Stimulated activated memory B cell treated with anti-CD40 and anti-IgM and Interleukin-4, amounts not matched to agents 10 μg/mL and 1 μg/mL and 100 μg/mL, for 72 hours (primary cell): ENCODE measurements at regions not wholly inside any gene's neighbourhood (a gene's known extent, or its start where the extent isn't known, plus 50 kb on each side); places are given as distances from the start of the nearest gene placed in this dataset.
"Not testable (repeated sequence)": the region's sequence is repeated elsewhere in the genome, so short reads cannot be mapped to it uniquely, and the experiment has no call there.

Experiments used
- ATAC-seq: fragments of 150-1000 bp; cut with Tn5 transposase; 2 replicates; pipeline ENCODE4 v1.10.0; 2021
- H3K27ac Mint-ChIP-seq: one replicate; pipeline ENCODE4 v1.8.0; 2022; ENCODE audit warnings: mild to moderate bottlenecking, mixed read lengths
- H3K27me3 Mint-ChIP-seq: one replicate; pipeline ENCODE4 v1.8.0; 2022; ENCODE audit warnings: mixed read lengths
- H3K36me3 Mint-ChIP-seq: one replicate; pipeline ENCODE4 v1.8.0; 2022; ENCODE audit warnings: mixed read lengths
- H3K4me1 Mint-ChIP-seq: one replicate; pipeline ENCODE4 v1.8.0; 2022; ENCODE audit warnings: mixed read lengths
- H3K4me3 Mint-ChIP-seq: one replicate; pipeline ENCODE4 v1.8.0; 2022; ENCODE audit warnings: mild to moderate bottlenecking, moderate library complexity, mixed read lengths
- H3K9me3 Mint-ChIP-seq: one replicate; pipeline ENCODE4 v1.8.0; 2022; ENCODE audit warnings: mixed read lengths

- Mint-ChIP-seq H3K36me3 (no peaks in the 10 kb centered on the region), H3K4me3 (no peak overlapping the region), H3K9me3 (peaks cover 9% of the 10 kb centered on the region), H3K27me3 (no peaks in the 10 kb centered on the region), H3K27ac (no peak overlapping the region), H3K4me1 (no peaks in the 10 kb centered on the region)
- ATAC-seq = no peak
These were observed 534.3 kb upstream of the C16orf82 start for GRCh38 chr16:26532456-26532855.

- no peaks in the 10 kb centered on the region for H3K4me1 Mint-ChIP-seq
These were observed 524.5 kb upstream of the C16orf82 start for GRCh38 chr16:26542198-26542597.

GRCh38 chr16:26546573-26546972 is 520.2 kb upstream of the C16orf82 start:
- Mint-ChIP-seq H3K36me3 (no peaks in the 10 kb centered on the region), H3K27ac (no peak overlapping the region), H3K4me1 (no peaks in the 10 kb centered on the region), H3K27me3 (no peaks in the 10 kb centered on the region), H3K4me3 (no peak overlapping the region), H3K9me3 (peaks cover 4% of the 10 kb centered on the region)
- ATAC-seq = no peak

More at GRCh38 chr16:26542198-26542597, 524.5 kb upstream of the C16orf82 start:
- H3K27ac Mint-ChIP-seq = no peak overlapping the region
- no peaks in the 10 kb centered on the region for H3K36me3 Mint-ChIP-seq
- H3K27me3 Mint-ChIP-seq = no peaks in the 10 kb centered on the region
- no peak overlapping the region for H3K4me3 Mint-ChIP-seq
- no peaks in the 10 kb centered on the region for H3K9me3 Mint-ChIP-seq
- ATAC-seq = no peak

- no peaks in the 10 kb centered on the region for H3K36me3 Mint-ChIP-seq
- no peaks in the 10 kb centered on the region for H3K27me3 Mint-ChIP-seq
- H3K4me1 Mint-ChIP-seq = no peaks in the 10 kb centered on the region
- no peak overlapping the region for H3K4me3 Mint-ChIP-seq
- H3K9me3 Mint-ChIP-seq = peaks cover 4% of the 10 kb centered on the region
- no peak for ATAC-seq
- H3K27ac Mint-ChIP-seq = no peak overlapping the region
These were observed 519.0 kb upstream of the C16orf82 start for GRCh38 chr16:26547681-26548080.

GRCh38 chr16:26550111-26550610 is 516.6 kb upstream of the C16orf82 start:
- H3K4me1 Mint-ChIP-seq = no peaks in the 10 kb centered on the region
- H3K4me3 Mint-ChIP-seq = no peak overlapping the region
- no peaks in the 10 kb centered on the region for H3K27me3 Mint-ChIP-seq
- no peak for ATAC-seq
- no peak overlapping the region for H3K27ac Mint-ChIP-seq
- peaks cover 4% of the 10 kb centered on the region for H3K9me3 Mint-ChIP-seq
- H3K36me3 Mint-ChIP-seq = no peaks in the 10 kb centered on the region

GRCh38 chr16:26554030-26554429 is 512.7 kb upstream of the C16orf82 start:
- Mint-ChIP-seq H3K27me3 (no peaks in the 10 kb centered on the region), H3K9me3 (no peaks in the 10 kb centered on the region), H3K4me3 (no peak overlapping the region), H3K27ac (no peak overlapping the region), H3K4me1 (no peaks in the 10 kb centered on the region), H3K36me3 (no peaks in the 10 kb centered on the region)
- no peak for ATAC-seq

GRCh38 chr16:26561303-26561702 is 505.4 kb upstream of the C16orf82 start:
- H3K27me3 Mint-ChIP-seq = no peaks in the 10 kb centered on the region
- no peaks in the 10 kb centered on the region for H3K4me1 Mint-ChIP-seq
- ATAC-seq = no peak

GRCh38 chr16:26563018-26563417 is 503.7 kb upstream of the C16orf82 start:
- no peak for ATAC-seq
- no peaks in the 10 kb centered on the region for H3K4me1 Mint-ChIP-seq
- no peaks in the 10 kb centered on the region for H3K27me3 Mint-ChIP-seq

More at GRCh38 chr16:26561303-26561702, 505.4 kb upstream of the C16orf82 start:
- Mint-ChIP-seq H3K4me3 (no peak overlapping the region), H3K36me3 (no peaks in the 10 kb centered on the region), H3K27ac (no peak overlapping the region), H3K9me3 (no peaks in the 10 kb centered on the region)

GRCh38 chr16:26567356-26567755 is 499.4 kb upstream of the C16orf82 start:
- H3K4me3 Mint-ChIP-seq = no peak overlapping the region
- no peak for ATAC-seq
- no peaks in the 10 kb centered on the region for H3K36me3 Mint-ChIP-seq
- H3K27ac Mint-ChIP-seq = no peak overlapping the region
- no peaks in the 10 kb centered on the region for H3K9me3 Mint-ChIP-seq
- H3K27me3 Mint-ChIP-seq = no peaks in the 10 kb centered on the region
- no peaks in the 10 kb centered on the region for H3K4me1 Mint-ChIP-seq

More at GRCh38 chr16:26563018-26563417, 503.7 kb upstream of the C16orf82 start:
- Mint-ChIP-seq H3K9me3 (no peaks in the 10 kb centered on the region), H3K27ac (no peak overlapping the region), H3K36me3 (no peaks in the 10 kb centered on the region), H3K4me3 (no peak overlapping the region)

- no peak overlapping the region for H3K27ac Mint-ChIP-seq
- no peaks in the 10 kb centered on the region for H3K4me1 Mint-ChIP-seq
- H3K9me3 Mint-ChIP-seq = no peaks in the 10 kb centered on the region
- no peaks in the 10 kb centered on the region for H3K27me3 Mint-ChIP-seq
- H3K4me3 Mint-ChIP-seq = no peak overlapping the region
- no peak for ATAC-seq
- H3K36me3 Mint-ChIP-seq = no peaks in the 10 kb centered on the region
These were observed 496.9 kb upstream of the C16orf82 start for GRCh38 chr16:26569793-26570192.

GRCh38 chr16:26578748-26579147 is 488.0 kb upstream of the C16orf82 start:
- ATAC-seq = no peak

GRCh38 chr16:26583803-26584202 is 482.9 kb upstream of the C16orf82 start:
- H3K4me1 Mint-ChIP-seq = no peaks in the 10 kb centered on the region
- H3K9me3 Mint-ChIP-seq = peaks cover 14% of the 10 kb centered on the region
- no peak for ATAC-seq
- H3K4me3 Mint-ChIP-seq = no peak overlapping the region
- no peak overlapping the region for H3K27ac Mint-ChIP-seq
- H3K27me3 Mint-ChIP-seq = no peaks in the 10 kb centered on the region
- H3K36me3 Mint-ChIP-seq = no peaks in the 10 kb centered on the region

More at GRCh38 chr16:26578748-26579147, 488.0 kb upstream of the C16orf82 start:
- no peaks in the 10 kb centered on the region for H3K36me3 Mint-ChIP-seq
- no peaks in the 10 kb centered on the region for H3K27me3 Mint-ChIP-seq
- H3K4me1 Mint-ChIP-seq = no peaks in the 10 kb centered on the region
- peaks cover 11% of the 10 kb centered on the region for H3K9me3 Mint-ChIP-seq
- H3K4me3 Mint-ChIP-seq = no peak overlapping the region
- no peak overlapping the region for H3K27ac Mint-ChIP-seq

GRCh38 chr16:26593700-26594099 is 473.0 kb upstream of the C16orf82 start:
- Mint-ChIP-seq H3K27ac (no peak overlapping the region), H3K4me3 (no peak overlapping the region), H3K9me3 (no peaks in the 10 kb centered on the region), H3K36me3 (no peaks in the 10 kb centered on the region), H3K4me1 (no peaks in the 10 kb centered on the region), H3K27me3 (no peaks in the 10 kb centered on the region)
- ATAC-seq = no peak

GRCh38 chr16:26594666-26595065 is 472.1 kb upstream of the C16orf82 start:
- Mint-ChIP-seq H3K36me3 (no peaks in the 10 kb centered on the region), H3K27ac (no peak overlapping the region), H3K4me1 (no peaks in the 10 kb centered on the region), H3K4me3 (no peak overlapping the region), H3K27me3 (no peaks in the 10 kb centered on the region), H3K9me3 (no peaks in the 10 kb centered on the region)
- ATAC-seq = no peak

- Mint-ChIP-seq H3K9me3 (no peaks in the 10 kb centered on the region), H3K27ac (no peak overlapping the region), H3K27me3 (no peaks in the 10 kb centered on the region)
These were observed 471.5 kb upstream of the C16orf82 start for GRCh38 chr16:26595199-26595598.

GRCh38 chr16:26596033-26596432 is 470.7 kb upstream of the C16orf82 start:
- not testable (repeated sequence) for H3K27ac Mint-ChIP-seq, H3K9me3 Mint-ChIP-seq, H3K4me1 Mint-ChIP-seq, ATAC-seq, H3K4me3 Mint-ChIP-seq, H3K36me3 Mint-ChIP-seq, H3K27me3 Mint-ChIP-seq

More at GRCh38 chr16:26595199-26595598, 471.5 kb upstream of the C16orf82 start:
- Mint-ChIP-seq H3K4me3 (no peak overlapping the region), H3K36me3 (no peaks in the 10 kb centered on the region), H3K4me1 (no peaks in the 10 kb centered on the region)
- ATAC-seq = no peak

- H3K9me3 Mint-ChIP-seq = no peaks in the 10 kb centered on the region
- no peak overlapping the region for H3K4me3 Mint-ChIP-seq
- H3K36me3 Mint-ChIP-seq = no peaks in the 10 kb centered on the region
- no peaks in the 10 kb centered on the region for H3K27me3 Mint-ChIP-seq
- H3K27ac Mint-ChIP-seq = no peak overlapping the region
- no peaks in the 10 kb centered on the region for H3K4me1 Mint-ChIP-seq
- no peak for ATAC-seq
These were observed 468.7 kb upstream of the C16orf82 start for GRCh38 chr16:26598061-26598460.
